ENCODE measurements at regions not wholly inside any gene's neighbourhood (a gene's known extent, or its start where the extent isn't known, plus 50 kb on each side); places are given as distances from the start of the nearest gene placed in this dataset.

DNA sequence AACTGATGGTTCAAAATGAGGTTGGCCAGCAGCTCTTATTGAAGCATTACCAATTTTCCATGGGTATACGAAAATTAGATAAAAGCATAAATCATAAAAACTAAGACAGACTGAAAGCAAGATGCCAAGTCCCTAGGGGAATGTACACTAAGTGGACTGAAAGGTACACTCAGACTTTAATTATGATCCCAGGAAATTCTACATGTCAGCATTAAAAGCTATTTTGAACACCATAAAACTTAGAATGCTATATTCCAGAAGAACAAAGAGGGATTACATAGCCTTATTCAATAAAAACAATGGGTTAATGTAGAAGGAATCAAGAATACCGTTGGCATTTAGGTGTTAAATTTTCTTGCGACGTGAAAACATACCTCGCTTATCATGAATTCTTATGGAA is 558.5 kb downstream of the LRRIQ3 start:
- no peak for DNase-seq
- H3K4me1 ChIP-seq (ENCODE audit: low read length), result no peaks in the 10 kb centered on the region
- no peaks in the 10 kb centered on the region for H3F3A ChIP-seq (ENCODE audit: insufficient read depth, low read length)
- no peaks in the 10 kb centered on the region for H3K36me3 ChIP-seq (replicated peaks; ENCODE audit: insufficient read depth, low read length)
- H3K9ac ChIP-seq (ENCODE audit: low read length), result no peak overlapping the region
- no peak overlapping the region for H2AFZ ChIP-seq (ENCODE audit: low read length)
- no peaks in the 10 kb centered on the region for H3K9me3 ChIP-seq (replicated peaks; ENCODE audit: insufficient read depth, low read length)
- H3K4me2 ChIP-seq (ENCODE audit: low read depth, low read length), result no peak overlapping the region
- no peak overlapping the region for H3K4me3 ChIP-seq (ENCODE audit: low read length)
- no peaks in the 10 kb centered on the region for H3K9me2 ChIP-seq (replicated peaks; ENCODE audit: insufficient read depth, low read length)
- H3K27me3 ChIP-seq (replicated peaks; ENCODE audit: insufficient read depth, low read length), result no peaks in the 10 kb centered on the region
- TF ChIP-seq CTCF (IDR thresholded peaks at IDR 0.05; ENCODE audit: low read length) (no peak), EZH2 (optimal IDR thresholded peaks at IDR 0.05; ENCODE audit: low read depth, low read length) (no peak), EZH2phosphoT487 (IDR thresholded peaks at IDR 0.05; ENCODE audit: low read length) (no peak)
- no peaks in the 10 kb centered on the region for H3K79me2 ChIP-seq (ENCODE audit: low read length)
- no peak overlapping the region for H3K27ac ChIP-seq (ENCODE audit: low read length)
- no peaks in the 10 kb centered on the region for H4K20me1 ChIP-seq (ENCODE audit: insufficient read depth, low read length)

DNA sequence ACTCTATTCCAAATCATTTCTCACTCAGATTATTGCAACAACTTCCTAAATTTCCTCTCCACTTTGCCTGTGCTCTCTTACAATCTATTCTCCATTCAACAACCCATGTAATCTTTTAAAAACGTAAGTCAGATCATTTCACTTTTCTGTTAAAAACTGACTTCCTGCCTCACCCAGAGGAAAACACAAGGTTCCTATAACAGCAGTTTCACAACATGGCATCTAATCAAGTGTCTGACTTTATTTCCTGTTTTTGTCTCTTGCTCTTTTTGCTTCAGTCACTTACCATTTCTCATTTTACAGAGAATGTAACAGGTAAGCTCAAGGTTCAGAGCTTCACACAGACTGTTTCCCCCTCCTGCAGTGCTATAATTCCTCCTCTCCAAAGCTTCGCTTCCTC is 560.7 kb downstream of the LRRIQ3 start:
- DNase-seq, result no peak
- H3K9ac ChIP-seq (ENCODE audit: low read length), result no peak overlapping the region
- H3K4me1 ChIP-seq (ENCODE audit: low read length), result no peaks in the 10 kb centered on the region
- no peaks in the 10 kb centered on the region for H3K9me3 ChIP-seq (replicated peaks; ENCODE audit: insufficient read depth, low read length)
- H3K36me3 ChIP-seq (replicated peaks; ENCODE audit: insufficient read depth, low read length), result no peaks in the 10 kb centered on the region
- no peak overlapping the region for H3K4me3 ChIP-seq (ENCODE audit: low read length)
- no peak overlapping the region for H2AFZ ChIP-seq (ENCODE audit: low read length)
- H3F3A ChIP-seq (ENCODE audit: insufficient read depth, low read length), result no peaks in the 10 kb centered on the region
- H3K27me3 ChIP-seq (replicated peaks; ENCODE audit: insufficient read depth, low read length), result no peaks in the 10 kb centered on the region
- no peak overlapping the region for H3K27ac ChIP-seq (ENCODE audit: low read length)
- H3K4me2 ChIP-seq (ENCODE audit: low read depth, low read length), result no peak overlapping the region
- TF ChIP-seq CTCF (IDR thresholded peaks at IDR 0.05; ENCODE audit: low read length), result no peak
- TF ChIP-seq EZH2 (optimal IDR thresholded peaks at IDR 0.05; ENCODE audit: low read depth, low read length), result no peak
- no peak for TF ChIP-seq EZH2phosphoT487 (IDR thresholded peaks at IDR 0.05; ENCODE audit: low read length)
- no peaks in the 10 kb centered on the region for H3K9me2 ChIP-seq (replicated peaks; ENCODE audit: insufficient read depth, low read length)
- H3K79me2 ChIP-seq (ENCODE audit: low read length), result no peaks in the 10 kb centered on the region
- no peaks in the 10 kb centered on the region for H4K20me1 ChIP-seq (ENCODE audit: insufficient read depth, low read length)

GRCh38 chr1:73635021-73635420 is 563.0 kb downstream of the LRRIQ3 start:
- Histone ChIP-seq H3F3A (ENCODE audit: insufficient read depth, low read length) (no peaks in the 10 kb centered on the region), H3K4me2 (ENCODE audit: low read depth, low read length) (no peak overlapping the region), H3K4me1 (ENCODE audit: low read length) (no peaks in the 10 kb centered on the region), H3K9me3 (replicated peaks; ENCODE audit: insufficient read depth, low read length) (no peaks in the 10 kb centered on the region), H3K27ac (ENCODE audit: low read length) (no peak overlapping the region), H2AFZ (ENCODE audit: low read length) (no peak overlapping the region), H3K79me2 (ENCODE audit: low read length) (no peaks in the 10 kb centered on the region), H3K36me3 (replicated peaks; ENCODE audit: insufficient read depth, low read length) (no peaks in the 10 kb centered on the region), H3K27me3 (replicated peaks; ENCODE audit: insufficient read depth, low read length) (no peaks in the 10 kb centered on the region), H3K4me3 (ENCODE audit: low read length) (no peak overlapping the region), H4K20me1 (ENCODE audit: insufficient read depth, low read length) (no peaks in the 10 kb centered on the region), H3K9ac (ENCODE audit: low read length) (no peak overlapping the region), H3K9me2 (replicated peaks; ENCODE audit: insufficient read depth, low read length) (no peaks in the 10 kb centered on the region)
- no peak for TF ChIP-seq EZH2 (optimal IDR thresholded peaks at IDR 0.05; ENCODE audit: low read depth, low read length)
- no peak for TF ChIP-seq CTCF (IDR thresholded peaks at IDR 0.05; ENCODE audit: low read length)
- no peak for TF ChIP-seq EZH2phosphoT487 (IDR thresholded peaks at IDR 0.05; ENCODE audit: low read length)
- no peak for DNase-seq
